Smooth muscle cell (in vitro differentiated cells): ENCODE measurements at regions not wholly inside any gene's neighbourhood (a gene's known extent, or its start where the extent isn't known, plus 50 kb on each side); places are given as distances from the start of the nearest gene placed in this dataset.

Experiments
- DNase-seq: peaks from one replicate; lab custom pipeline; 2025; ENCODE audit not compliant: unreplicated experiment; lab: John Stamatoyannopoulos, UW
- H2AFZ ChIP-seq: fragments of 200-600 bp; sonication (generic); 2 replicates; pipeline ENCODE4 v1.6.0; 2016; ENCODE audit warnings: antibody characterized with exemption, low read depth, mild to moderate bottlenecking
- H3F3A ChIP-seq: fragments of 200-600 bp; sonication (generic); 2 replicates; pipeline ENCODE4 v1.6.0; 2017; ENCODE audit warnings: antibody characterized with exemption, low read depth
- H3K27ac ChIP-seq: fragments of 200-600 bp; sonication (generic); 2 replicates; pipeline ENCODE4 v1.5.1; 2016; ENCODE audit warnings: low read depth, mild to moderate bottlenecking
- H3K27me3 ChIP-seq: fragments of 200-600 bp; sonication (generic); 2 replicates; pipeline ENCODE4 v1.6.1; 2016; ENCODE audit warnings: low read depth, mild to moderate bottlenecking
- H3K36me3 ChIP-seq: fragments of 200-600 bp; sonication (generic); 2 replicates; pipeline ENCODE4 v1.5.1; 2016; ENCODE audit warnings: low read depth
- H3K4me1 ChIP-seq: fragments of 200-600 bp; sonication (generic); 2 replicates; pipeline ENCODE4 v1.5.1; 2016; ENCODE audit warnings: low read depth
- H3K4me2 ChIP-seq: fragments of 200-600 bp; sonication (generic); 2 replicates; pipeline ENCODE4 v1.6.0; 2016; ENCODE audit warnings: mild to moderate bottlenecking
- H3K4me3 ChIP-seq: fragments of 200-600 bp; sonication (generic); 2 replicates; pipeline ENCODE4 v1.5.1; 2016; ENCODE audit warnings: mild to moderate bottlenecking
- H3K79me2 ChIP-seq: fragments of 200-600 bp; sonication (generic); 2 replicates; pipeline ENCODE4 v1.6.0; 2016; ENCODE audit warnings: low read depth, mild to moderate bottlenecking
- H3K9ac ChIP-seq: fragments of 200-600 bp; sonication (generic); 2 replicates; pipeline ENCODE4 v1.6.0; 2016; ENCODE audit warnings: low read depth
- H3K9me3 ChIP-seq: fragments of 200-600 bp; sonication (generic); replicated peaks from 2 replicates; pipeline ENCODE4 v1.5.1; 2016; ENCODE audit warnings: low read depth
- H4K20me1 ChIP-seq: fragments of 200-600 bp; sonication (generic); 2 replicates; pipeline ENCODE4 v1.6.0; 2016; ENCODE audit warnings: low read depth
- WGBS: methylation state at CpG from one replicate; pipeline ENCODE4 v1.1.7; 2016; ENCODE audit warnings: low lambda C conversion rate; 5-methylcytosine and 5-hydroxymethylcytosine counted together
- TF ChIP-seq, protein P1 (sequence below): fragments of 200-600 bp; sonication (generic); IDR thresholded peaks from 2 replicates; pipeline ENCODE4 v1.5.1; 2017; ENCODE audit warnings: borderline replicate concordance, mild to moderate bottlenecking, antibody characterized with exemption; ENCODE audit not compliant: insufficient read depth, poor library complexity, severe bottlenecking

DNA sequence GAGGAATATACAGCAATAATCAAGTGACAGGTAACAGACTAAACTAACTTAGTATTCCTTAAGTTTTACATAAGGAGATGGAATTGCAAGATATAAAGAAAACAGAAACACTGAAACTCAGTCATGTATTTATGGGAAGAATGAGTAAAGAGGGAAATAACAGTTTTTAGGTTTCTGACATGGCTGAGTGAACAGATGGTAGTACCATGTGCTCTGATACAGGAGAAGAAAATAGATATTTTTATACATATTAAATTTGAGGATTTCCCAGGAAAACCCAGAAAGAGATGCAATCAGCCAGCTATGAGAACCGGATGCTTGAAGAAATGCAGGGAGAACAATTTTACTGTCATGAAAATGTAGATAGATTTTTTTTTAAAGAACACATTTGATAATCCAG lies 669.5 kb upstream of the GRM3 start:
- H3K27ac ChIP-seq: no peak overlapping the region
- H3K27me3 ChIP-seq: no peaks in the 10 kb centered on the region
- DNase-seq: no peak
- no peaks in the 10 kb centered on the region for H3K4me1 ChIP-seq
- H3K36me3 ChIP-seq: no peaks in the 10 kb centered on the region
- H3K79me2 ChIP-seq: no peaks in the 10 kb centered on the region
- 100% methylated on average over 1 of the region's 1 CpG for WGBS
- no peaks in the 10 kb centered on the region for H3F3A ChIP-seq
- H3K9me3 ChIP-seq: no peaks in the 10 kb centered on the region
- H4K20me1 ChIP-seq: no peaks in the 10 kb centered on the region
- no peak overlapping the region for H3K4me3 ChIP-seq
- H2AFZ ChIP-seq: no peak overlapping the region
- H3K4me2 ChIP-seq: no peak overlapping the region
- TF ChIP-seq, protein P1, sequence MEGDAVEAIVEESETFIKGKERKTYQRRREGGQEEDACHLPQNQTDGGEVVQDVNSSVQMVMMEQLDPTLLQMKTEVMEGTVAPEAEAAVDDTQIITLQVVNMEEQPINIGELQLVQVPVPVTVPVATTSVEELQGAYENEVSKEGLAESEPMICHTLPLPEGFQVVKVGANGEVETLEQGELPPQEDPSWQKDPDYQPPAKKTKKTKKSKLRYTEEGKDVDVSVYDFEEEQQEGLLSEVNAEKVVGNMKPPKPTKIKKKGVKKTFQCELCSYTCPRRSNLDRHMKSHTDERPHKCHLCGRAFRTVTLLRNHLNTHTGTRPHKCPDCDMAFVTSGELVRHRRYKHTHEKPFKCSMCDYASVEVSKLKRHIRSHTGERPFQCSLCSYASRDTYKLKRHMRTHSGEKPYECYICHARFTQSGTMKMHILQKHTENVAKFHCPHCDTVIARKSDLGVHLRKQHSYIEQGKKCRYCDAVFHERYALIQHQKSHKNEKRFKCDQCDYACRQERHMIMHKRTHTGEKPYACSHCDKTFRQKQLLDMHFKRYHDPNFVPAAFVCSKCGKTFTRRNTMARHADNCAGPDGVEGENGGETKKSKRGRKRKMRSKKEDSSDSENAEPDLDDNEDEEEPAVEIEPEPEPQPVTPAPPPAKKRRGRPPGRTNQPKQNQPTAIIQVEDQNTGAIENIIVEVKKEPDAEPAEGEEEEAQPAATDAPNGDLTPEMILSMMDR: no peak
- no peak overlapping the region for H3K9ac ChIP-seq

DNA sequence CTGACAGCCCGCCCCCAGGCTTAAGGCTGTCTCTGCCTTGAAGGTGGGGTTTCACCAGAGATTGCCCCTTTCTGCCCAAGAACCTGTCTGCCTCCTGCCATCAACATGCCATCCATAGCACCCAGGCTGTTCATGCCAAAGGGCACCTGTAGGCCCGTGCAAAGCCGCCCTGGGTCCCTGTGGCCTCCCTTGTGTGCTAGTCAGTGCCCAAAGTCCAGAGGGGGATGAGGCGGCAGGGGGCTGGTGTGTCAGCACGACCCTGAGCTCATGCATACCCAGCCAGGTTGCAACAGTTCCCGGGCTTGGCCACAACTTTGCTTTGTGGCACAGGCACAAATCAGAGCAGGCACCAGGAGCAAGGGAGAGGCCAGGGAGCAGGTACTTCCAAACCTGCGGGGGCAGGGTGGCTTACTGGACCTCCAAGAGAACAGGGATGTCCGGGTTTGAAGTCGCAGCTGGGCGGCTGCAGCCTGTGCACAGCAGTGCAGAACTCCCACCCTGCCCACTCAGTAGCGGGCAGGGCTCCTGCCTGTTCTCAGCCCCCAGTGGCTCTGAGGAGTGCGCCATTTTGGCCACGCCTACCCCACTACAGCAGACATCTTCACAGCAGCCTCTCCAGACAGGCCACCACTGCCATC lies 671.1 kb upstream of the GRM3 start:
- no peak overlapping the region for H3K27ac ChIP-seq
- DNase-seq: no peak
- no peaks in the 10 kb centered on the region for H3F3A ChIP-seq
- TF ChIP-seq, protein P1: no peak
- H3K27me3 ChIP-seq: no peaks in the 10 kb centered on the region
- no peaks in the 10 kb centered on the region for H3K79me2 ChIP-seq
- no peaks in the 10 kb centered on the region for H4K20me1 ChIP-seq
- H3K9me3 ChIP-seq: no peaks in the 10 kb centered on the region
- H3K9ac ChIP-seq: no peak overlapping the region
- H2AFZ ChIP-seq: no peak overlapping the region
- WGBS: 94% methylated on average over 13 of the region's 13 CpGs
- H3K4me2 ChIP-seq: no peak overlapping the region
- no peak overlapping the region for H3K4me3 ChIP-seq
- H3K4me1 ChIP-seq: no peaks in the 10 kb centered on the region
- H3K36me3 ChIP-seq: no peaks in the 10 kb centered on the region

DNA sequence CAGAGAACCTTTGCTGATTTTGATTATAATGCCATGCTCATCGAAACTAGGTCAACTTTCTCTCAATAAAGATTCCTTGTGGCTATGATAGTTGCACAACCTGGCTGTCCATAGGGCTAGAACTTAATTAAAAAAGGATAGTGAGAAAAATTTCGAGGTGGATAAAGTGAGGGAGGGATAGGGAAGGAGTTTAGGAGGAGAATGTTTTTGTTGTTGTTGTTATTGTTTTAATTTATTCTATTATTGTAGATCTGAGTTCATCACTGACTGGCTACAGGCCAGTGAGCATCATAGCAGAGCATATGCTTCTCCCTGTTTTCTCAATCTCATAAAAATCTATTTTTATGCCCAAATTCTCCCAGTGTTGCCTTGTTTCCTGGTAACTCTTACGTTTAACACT lies 688.7 kb upstream of the GRM3 start:
- no peak for DNase-seq
- Histone ChIP-seq H3F3A (no peaks in the 10 kb centered on the region), H3K4me3 (no peak overlapping the region), H3K9me3 (no peaks in the 10 kb centered on the region), H3K4me1 (no peaks in the 10 kb centered on the region), H2AFZ (no peak overlapping the region), H3K9ac (no peak overlapping the region), H3K79me2 (no peaks in the 10 kb centered on the region), H3K36me3 (no peaks in the 10 kb centered on the region), H3K27ac (no peak overlapping the region), H4K20me1 (no peaks in the 10 kb centered on the region), H3K27me3 (no peaks in the 10 kb centered on the region), H3K4me2 (no peak overlapping the region)
- 68% methylated on average over 3 of the region's 3 CpGs for WGBS
- TF ChIP-seq, protein P1: no peak

DNA sequence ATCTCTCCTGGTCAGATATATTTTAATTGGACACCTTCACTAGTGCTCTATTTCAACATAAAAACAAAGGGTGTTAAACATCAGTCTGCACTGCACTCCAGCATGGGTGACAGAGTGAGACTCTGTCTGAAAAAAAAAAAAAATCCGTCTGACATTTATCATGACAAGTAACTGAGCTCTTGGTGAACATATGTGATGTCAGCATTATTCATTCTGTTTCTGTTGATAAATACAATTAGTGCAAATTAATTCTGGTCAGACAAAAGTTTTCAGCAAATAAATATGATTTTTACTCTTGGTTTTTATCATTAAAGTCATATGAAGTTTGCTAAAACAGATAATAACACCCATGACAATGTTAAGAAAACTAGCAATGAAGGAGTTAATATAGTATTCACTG lies 692.8 kb upstream of the GRM3 start:
- H3K27me3 ChIP-seq: no peaks in the 10 kb centered on the region
- no peaks in the 10 kb centered on the region for H4K20me1 ChIP-seq
- peaks cover 6% of the 10 kb centered on the region for H3K9me3 ChIP-seq
- H3K9ac ChIP-seq: no peak overlapping the region
- H3K79me2 ChIP-seq: no peaks in the 10 kb centered on the region
- H3K27ac ChIP-seq: no peak overlapping the region
- DNase-seq: no peak
- H3F3A ChIP-seq: no peaks in the 10 kb centered on the region
- TF ChIP-seq, protein P1: no peak
- H3K4me1 ChIP-seq: no peaks in the 10 kb centered on the region
- H3K4me3 ChIP-seq: no peak overlapping the region
- H3K4me2 ChIP-seq: no peak overlapping the region
- no peak overlapping the region for H2AFZ ChIP-seq
- no peaks in the 10 kb centered on the region for H3K36me3 ChIP-seq
- WGBS: 78% methylated on average over 1 of the region's 1 CpG
